G401 (cell line): ENCODE measurements at regions not wholly inside any gene's neighbourhood (a gene's known extent, or its start where the extent isn't known, plus 50 kb on each side); places are given as distances from the start of the nearest gene placed in this dataset.

Source experiments
- DNase-seq: peaks from one replicate; pipeline ENCODE4 v3.0.0-alpha.2; 2015; ENCODE audit warnings: low spot score
- in situ Hi-C: cut with HindIII; loops from 2 replicates; pipeline ENCODE4 v1.10.0; 2016; ENCODE audit warnings: low sequenced_read_pairs, mixed read lengths

GRCh38 chr6:159493898-159494585, 199.0 kb downstream of the SOD2 start:
- in situ Hi-C loops, result no loop called here

GRCh38 chr6:159493231-159493897, 199.7 kb downstream of the SOD2 start:
- in situ Hi-C loops, result no loop called here
- DNase-seq, result no peak

More at GRCh38 chr6:159493898-159494585, 199.0 kb downstream of the SOD2 start:
- DNase-seq, result no peak

GRCh38 chr6:159490298-159490937, 202.6 kb downstream of the SOD2 start:
- in situ Hi-C loops, result no loop called here
- DNase-seq, result peak; percentile 3

- no peak for DNase-seq
- in situ Hi-C loops, result no loop called here
Observed at GRCh38 chr6:159487636-159488035, 205.4 kb downstream of the SOD2 start.

- in situ Hi-C loops, result no loop called here
- no peak for DNase-seq
Observed at GRCh38 chr6:159483259-159483658, 209.8 kb downstream of the SOD2 start.

GRCh38 chr6:159481897-159482296, 211.1 kb downstream of the SOD2 start:
- in situ Hi-C loops, result no loop called here
- no peak for DNase-seq

- DNase-seq, result no peak
- in situ Hi-C loops, result no loop called here
Observed at GRCh38 chr6:159480471-159480870, 212.6 kb downstream of the SOD2 start.

GRCh38 chr6:159479146-159479545, 213.9 kb downstream of the SOD2 start:
- in situ Hi-C loops, result no loop called here

GRCh38 chr6:159473475-159474263, 219.4 kb downstream of the SOD2 start:
- DNase-seq, result no peak
- in situ Hi-C loops, result no loop called here

More at GRCh38 chr6:159479146-159479545, 213.9 kb downstream of the SOD2 start:
- DNase-seq, result no peak

GRCh38 chr6:159470397-159470796, 222.6 kb downstream of the SOD2 start:
- in situ Hi-C loops, result no loop called here
- DNase-seq, result no peak

GRCh38 chr6:159469443-159469842, 223.6 kb downstream of the SOD2 start:
- DNase-seq, result no peak
- in situ Hi-C loops, result no loop called here

GRCh38 chr6:159468994-159469393, 224.0 kb downstream of the SOD2 start:
- no peak for DNase-seq
- in situ Hi-C loops, result no loop called here

- in situ Hi-C loops, result no loop called here
- DNase-seq, result no peak
Observed at GRCh38 chr6:159467473-159468041, 225.5 kb downstream of the SOD2 start.

- in situ Hi-C loops, result no loop called here
- DNase-seq, result no peak
Observed at GRCh38 chr6:159466926-159467325, 226.1 kb downstream of the SOD2 start.

- in situ Hi-C loops, result no loop called here
- DNase-seq, result no peak
Observed at GRCh38 chr6:159464816-159465215, 228.2 kb downstream of the SOD2 start.

- peak; percentile 5 for DNase-seq
- in situ Hi-C loops, result no loop called here
Observed at GRCh38 chr6:159463119-159463829, 229.8 kb downstream of the SOD2 start.

GRCh38 chr6:159462431-159462830, 230.6 kb downstream of the SOD2 start:
- no peak for DNase-seq
- in situ Hi-C loops, result no loop called here

- no peak for DNase-seq
- in situ Hi-C loops, result no loop called here
Observed at GRCh38 chr6:159461998-159462397, 231.0 kb downstream of the SOD2 start.

GRCh38 chr6:159461266-159461665, 231.8 kb downstream of the SOD2 start:
- in situ Hi-C loops, result no loop called here
- no peak for DNase-seq
